ENCODE measurements at regions not wholly inside any gene's neighbourhood (a gene's known extent, or its start where the extent isn't known, plus 50 kb on each side); places are given as distances from the start of the nearest gene placed in this dataset.

DNA sequence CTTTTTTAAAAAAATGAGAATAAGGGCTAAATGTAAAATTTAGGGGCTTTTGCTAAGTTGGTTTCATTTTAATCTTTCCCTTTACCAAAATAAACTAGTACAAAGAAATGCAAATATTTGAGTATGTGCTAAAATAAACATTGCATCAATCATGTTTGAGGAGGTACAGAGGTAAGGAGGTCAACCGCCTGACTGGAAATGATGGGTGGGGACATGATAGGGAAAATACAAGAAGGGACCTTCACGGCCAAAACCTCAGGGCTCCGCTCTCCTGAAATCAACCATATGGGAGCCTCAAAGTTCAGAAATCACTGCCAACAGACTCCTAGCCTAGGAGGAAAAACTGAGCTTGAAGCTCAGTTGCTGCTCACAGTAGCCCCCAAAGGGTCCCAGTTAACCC, 207.6 kb downstream of the AHR start:
- no peak overlapping the region for H3K4me2 ChIP-seq (ENCODE audit: low read length)
- no peaks in the 10 kb centered on the region for H3F3A ChIP-seq (ENCODE audit: insufficient read depth, low read length, poor library complexity, severe bottlenecking)
- no peaks in the 10 kb centered on the region for H3K9me2 ChIP-seq (ENCODE audit: insufficient read depth, low read length)
- TF ChIP-seq EZH2 (IDR thresholded peaks at IDR 0.05; ENCODE audit: borderline replicate concordance, insufficient read depth, low read length, poor library complexity, severe bottlenecking): no peak
- no peak for TF ChIP-seq POLR2AphosphoS5 (IDR thresholded peaks at IDR 0.05)
- TF ChIP-seq MXI1 (conservative IDR thresholded peaks at IDR 0.05; ENCODE audit: poor library complexity, severe bottlenecking): no peak
- no peak for TF ChIP-seq SMC3 (conservative IDR thresholded peaks at IDR 0.05; ENCODE audit: poor library complexity)
- no peak for TF ChIP-seq RAD21 (conservative IDR thresholded peaks at IDR 0.05)
- TF ChIP-seq, protein P1, sequence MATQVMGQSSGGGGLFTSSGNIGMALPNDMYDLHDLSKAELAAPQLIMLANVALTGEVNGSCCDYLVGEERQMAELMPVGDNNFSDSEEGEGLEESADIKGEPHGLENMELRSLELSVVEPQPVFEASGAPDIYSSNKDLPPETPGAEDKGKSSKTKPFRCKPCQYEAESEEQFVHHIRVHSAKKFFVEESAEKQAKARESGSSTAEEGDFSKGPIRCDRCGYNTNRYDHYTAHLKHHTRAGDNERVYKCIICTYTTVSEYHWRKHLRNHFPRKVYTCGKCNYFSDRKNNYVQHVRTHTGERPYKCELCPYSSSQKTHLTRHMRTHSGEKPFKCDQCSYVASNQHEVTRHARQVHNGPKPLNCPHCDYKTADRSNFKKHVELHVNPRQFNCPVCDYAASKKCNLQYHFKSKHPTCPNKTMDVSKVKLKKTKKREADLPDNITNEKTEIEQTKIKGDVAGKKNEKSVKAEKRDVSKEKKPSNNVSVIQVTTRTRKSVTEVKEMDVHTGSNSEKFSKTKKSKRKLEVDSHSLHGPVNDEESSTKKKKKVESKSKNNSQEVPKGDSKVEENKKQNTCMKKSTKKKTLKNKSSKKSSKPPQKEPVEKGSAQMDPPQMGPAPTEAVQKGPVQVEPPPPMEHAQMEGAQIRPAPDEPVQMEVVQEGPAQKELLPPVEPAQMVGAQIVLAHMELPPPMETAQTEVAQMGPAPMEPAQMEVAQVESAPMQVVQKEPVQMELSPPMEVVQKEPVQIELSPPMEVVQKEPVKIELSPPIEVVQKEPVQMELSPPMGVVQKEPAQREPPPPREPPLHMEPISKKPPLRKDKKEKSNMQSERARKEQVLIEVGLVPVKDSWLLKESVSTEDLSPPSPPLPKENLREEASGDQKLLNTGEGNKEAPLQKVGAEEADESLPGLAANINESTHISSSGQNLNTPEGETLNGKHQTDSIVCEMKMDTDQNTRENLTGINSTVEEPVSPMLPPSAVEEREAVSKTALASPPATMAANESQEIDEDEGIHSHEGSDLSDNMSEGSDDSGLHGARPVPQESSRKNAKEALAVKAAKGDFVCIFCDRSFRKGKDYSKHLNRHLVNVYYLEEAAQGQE (IDR thresholded peaks at IDR 0.05; ENCODE audit: borderline replicate concordance): no peak
- no peak for TF ChIP-seq TAF1 (IDR thresholded peaks at IDR 0.05; ENCODE audit: low read depth)
- no peak for TF ChIP-seq EP300 (conservative IDR thresholded peaks at IDR 0.05; ENCODE audit: poor library complexity, severe bottlenecking)
- TF ChIP-seq, protein P2, sequence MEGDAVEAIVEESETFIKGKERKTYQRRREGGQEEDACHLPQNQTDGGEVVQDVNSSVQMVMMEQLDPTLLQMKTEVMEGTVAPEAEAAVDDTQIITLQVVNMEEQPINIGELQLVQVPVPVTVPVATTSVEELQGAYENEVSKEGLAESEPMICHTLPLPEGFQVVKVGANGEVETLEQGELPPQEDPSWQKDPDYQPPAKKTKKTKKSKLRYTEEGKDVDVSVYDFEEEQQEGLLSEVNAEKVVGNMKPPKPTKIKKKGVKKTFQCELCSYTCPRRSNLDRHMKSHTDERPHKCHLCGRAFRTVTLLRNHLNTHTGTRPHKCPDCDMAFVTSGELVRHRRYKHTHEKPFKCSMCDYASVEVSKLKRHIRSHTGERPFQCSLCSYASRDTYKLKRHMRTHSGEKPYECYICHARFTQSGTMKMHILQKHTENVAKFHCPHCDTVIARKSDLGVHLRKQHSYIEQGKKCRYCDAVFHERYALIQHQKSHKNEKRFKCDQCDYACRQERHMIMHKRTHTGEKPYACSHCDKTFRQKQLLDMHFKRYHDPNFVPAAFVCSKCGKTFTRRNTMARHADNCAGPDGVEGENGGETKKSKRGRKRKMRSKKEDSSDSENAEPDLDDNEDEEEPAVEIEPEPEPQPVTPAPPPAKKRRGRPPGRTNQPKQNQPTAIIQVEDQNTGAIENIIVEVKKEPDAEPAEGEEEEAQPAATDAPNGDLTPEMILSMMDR (IDR thresholded peaks at IDR 0.05; ENCODE audit: poor library complexity, severe bottlenecking): no peak
- H4K20me1 ChIP-seq (ENCODE audit: insufficient read depth): no peaks in the 10 kb centered on the region
- no peaks in the 10 kb centered on the region for H3K36me3 ChIP-seq (ENCODE audit: insufficient read depth, low read length)
- no peak overlapping the region for H2AFZ ChIP-seq (ENCODE audit: low read depth, low read length)
- H3K79me2 ChIP-seq (replicated peaks; ENCODE audit: insufficient read depth, low read length): no peaks in the 10 kb centered on the region
- no peaks in the 10 kb centered on the region for H3K27me3 ChIP-seq (ENCODE audit: insufficient read depth, low read depth, low read length)
- H3K9me3 ChIP-seq (ENCODE audit: low read length): no peaks in the 10 kb centered on the region
- no peak overlapping the region for H3K27ac ChIP-seq (ENCODE audit: low read length)
- no peak overlapping the region for H3K9ac ChIP-seq (ENCODE audit: low read length)
- no peak overlapping the region for H3K4me3 ChIP-seq (ENCODE audit: low read length)

DNA sequence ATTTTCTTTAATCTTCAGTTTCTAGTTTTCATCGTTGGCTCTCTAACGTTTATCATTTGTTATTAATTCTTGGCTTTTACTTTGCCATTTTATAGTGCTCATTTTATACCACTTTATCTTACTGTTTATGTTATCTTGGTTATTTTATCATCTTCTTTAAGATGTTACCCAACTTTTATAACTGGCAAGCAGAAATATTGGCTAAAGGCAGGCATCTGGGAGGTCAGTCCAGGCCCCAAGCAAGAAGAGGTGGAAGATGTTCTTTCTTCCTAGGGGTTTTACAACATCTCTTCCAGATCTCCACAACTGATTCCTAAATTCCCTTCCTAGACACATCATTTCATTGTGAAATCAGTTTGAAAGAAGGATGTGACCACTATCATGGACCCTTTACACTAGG, 208.1 kb downstream of the AHR start:
- H4K20me1 ChIP-seq (ENCODE audit: insufficient read depth): no peaks in the 10 kb centered on the region
- no peaks in the 10 kb centered on the region for H3K36me3 ChIP-seq (ENCODE audit: insufficient read depth, low read length)
- H3K9me2 ChIP-seq (ENCODE audit: insufficient read depth, low read length): no peaks in the 10 kb centered on the region
- no peak overlapping the region for H3K27ac ChIP-seq (ENCODE audit: low read length)
- H3K9ac ChIP-seq (ENCODE audit: low read length): no peak overlapping the region
- no peaks in the 10 kb centered on the region for H3F3A ChIP-seq (ENCODE audit: insufficient read depth, low read length, poor library complexity, severe bottlenecking)
- H2AFZ ChIP-seq (ENCODE audit: low read depth, low read length): no peak overlapping the region
- no peaks in the 10 kb centered on the region for H3K9me3 ChIP-seq (ENCODE audit: low read length)
- H3K79me2 ChIP-seq (replicated peaks; ENCODE audit: insufficient read depth, low read length): no peaks in the 10 kb centered on the region
- H3K4me3 ChIP-seq (ENCODE audit: low read length): no peak overlapping the region
- no peak for TF ChIP-seq POLR2AphosphoS5 (IDR thresholded peaks at IDR 0.05)
- TF ChIP-seq, protein P1 (IDR thresholded peaks at IDR 0.05; ENCODE audit: borderline replicate concordance): no peak
- TF ChIP-seq TAF1 (IDR thresholded peaks at IDR 0.05; ENCODE audit: low read depth): no peak
- TF ChIP-seq RAD21 (conservative IDR thresholded peaks at IDR 0.05): no peak
- TF ChIP-seq, protein P2 (IDR thresholded peaks at IDR 0.05; ENCODE audit: poor library complexity, severe bottlenecking): no peak
- no peak for TF ChIP-seq SMC3 (conservative IDR thresholded peaks at IDR 0.05; ENCODE audit: poor library complexity)
- no peak for TF ChIP-seq EP300 (conservative IDR thresholded peaks at IDR 0.05; ENCODE audit: poor library complexity, severe bottlenecking)
- TF ChIP-seq EZH2 (IDR thresholded peaks at IDR 0.05; ENCODE audit: borderline replicate concordance, insufficient read depth, low read length, poor library complexity, severe bottlenecking): no peak
- TF ChIP-seq MXI1 (conservative IDR thresholded peaks at IDR 0.05; ENCODE audit: poor library complexity, severe bottlenecking): no peak
- H3K27me3 ChIP-seq (ENCODE audit: insufficient read depth, low read depth, low read length): no peaks in the 10 kb centered on the region
- H3K4me2 ChIP-seq (ENCODE audit: low read length): no peak overlapping the region
